Mammary epithelial cell (primary cell): ENCODE measurements at regions not wholly inside any gene's neighbourhood (a gene's known extent, or its start where the extent isn't known, plus 50 kb on each side); places are given as distances from the start of the nearest gene placed in this dataset.

Experiments
- EZH2 ChIP-seq: IDR thresholded peaks from 2 replicates; pipeline ENCODE4 v1.6.1; 2012; ENCODE audit warnings: low read length, inconsistent platforms, borderline replicate concordance
- TF ChIP-seq, protein P1 (sequence below), 2 donors: IDR thresholded peaks in 1 of 2; conservative IDR thresholded peaks in 1 of 2; 2 replicates each; pipeline ENCODE4 v1.5.1; 2011 to 2012; ENCODE audit warnings: inconsistent platforms in 2 of 2, low read length in 2 of 2, mild to moderate bottlenecking in 2 of 2, control low read depth in 1 of 2, low read depth in 1 of 2; ENCODE audit not compliant: insufficient read depth in 1 of 2; ENCODE audit errors: extremely low read depth in 1 of 2

DNA sequence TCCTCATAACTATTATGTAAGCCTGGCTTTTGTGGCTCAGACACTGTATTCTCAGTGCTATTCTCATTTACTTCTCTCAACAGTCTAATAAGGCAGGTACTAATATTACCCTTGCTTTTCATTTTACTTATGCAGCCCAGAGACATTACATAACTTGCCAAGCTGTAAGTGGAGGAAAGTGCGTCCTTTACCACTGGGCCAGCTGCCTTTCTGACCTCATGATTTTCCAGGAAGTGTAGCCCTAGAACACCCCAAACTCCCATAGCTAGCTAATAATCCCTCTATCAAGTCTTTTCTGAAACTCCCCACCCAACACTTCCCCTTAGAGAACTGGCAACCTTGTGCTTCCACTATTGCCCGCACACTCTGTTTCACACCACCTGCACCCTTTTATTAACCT, 192.9 kb upstream of the HMHB1 start:
- TF ChIP-seq, protein P1, sequence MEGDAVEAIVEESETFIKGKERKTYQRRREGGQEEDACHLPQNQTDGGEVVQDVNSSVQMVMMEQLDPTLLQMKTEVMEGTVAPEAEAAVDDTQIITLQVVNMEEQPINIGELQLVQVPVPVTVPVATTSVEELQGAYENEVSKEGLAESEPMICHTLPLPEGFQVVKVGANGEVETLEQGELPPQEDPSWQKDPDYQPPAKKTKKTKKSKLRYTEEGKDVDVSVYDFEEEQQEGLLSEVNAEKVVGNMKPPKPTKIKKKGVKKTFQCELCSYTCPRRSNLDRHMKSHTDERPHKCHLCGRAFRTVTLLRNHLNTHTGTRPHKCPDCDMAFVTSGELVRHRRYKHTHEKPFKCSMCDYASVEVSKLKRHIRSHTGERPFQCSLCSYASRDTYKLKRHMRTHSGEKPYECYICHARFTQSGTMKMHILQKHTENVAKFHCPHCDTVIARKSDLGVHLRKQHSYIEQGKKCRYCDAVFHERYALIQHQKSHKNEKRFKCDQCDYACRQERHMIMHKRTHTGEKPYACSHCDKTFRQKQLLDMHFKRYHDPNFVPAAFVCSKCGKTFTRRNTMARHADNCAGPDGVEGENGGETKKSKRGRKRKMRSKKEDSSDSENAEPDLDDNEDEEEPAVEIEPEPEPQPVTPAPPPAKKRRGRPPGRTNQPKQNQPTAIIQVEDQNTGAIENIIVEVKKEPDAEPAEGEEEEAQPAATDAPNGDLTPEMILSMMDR (conservative IDR thresholded peaks at IDR 0.05 in 1 of 2, IDR thresholded peaks at IDR 0.05 in 1 of 2; ENCODE audit: extremely low read depth in 1 of 2, insufficient read depth in 1 of 2, low read depth in 1 of 2, low read length in 2 of 2): no peak
- no peak for TF ChIP-seq EZH2
